GM21526 (cell line): ENCODE measurements at regions not wholly inside any gene's neighbourhood (a gene's known extent, or its start where the extent isn't known, plus 50 kb on each side); places are given as distances from the start of the nearest gene placed in this dataset.
A peak's percentile ranks its signal among the peaks of the same experiment; 100 is the strongest.
"Not testable (repeated sequence)": the region's sequence is repeated elsewhere in the genome, so short reads cannot be mapped to it uniquely, and the experiment has no call there.

ENCODE experiments used
- ATAC-seq: cut with Tn5 transposase; IDR thresholded peaks from one replicate; pipeline ENCODE4 v1.9.1; 2021; ENCODE audit warnings: moderate library complexity; ENCODE audit not compliant: unreplicated experiment, low FRiP score

GRCh38 chr14:71549421-71550050, 382.7 kb upstream of the RGS6 start:
- no peak for ATAC-seq

- no peak for ATAC-seq
Measured at GRCh38 chr14:71550367-71550766, 381.9 kb upstream of the RGS6 start.

- ATAC-seq = no peak
Measured at GRCh38 chr14:71551291-71551950, 380.8 kb upstream of the RGS6 start.

GRCh38 chr14:71552809-71553208, 379.4 kb upstream of the RGS6 start:
- ATAC-seq = no peak

- ATAC-seq = no peak
Measured at GRCh38 chr14:71553779-71554178, 378.4 kb upstream of the RGS6 start.

GRCh38 chr14:71554323-71554722, 377.9 kb upstream of the RGS6 start:
- no peak for ATAC-seq

GRCh38 chr14:71554959-71555612, 377.1 kb upstream of the RGS6 start:
- ATAC-seq = peak; percentile 15

GRCh38 chr14:71555654-71556559, 376.3 kb upstream of the RGS6 start:
- ATAC-seq = peak; percentile 81

- no peak for ATAC-seq
Measured at GRCh38 chr14:71556730-71557129, 375.5 kb upstream of the RGS6 start.

- no peak for ATAC-seq
Measured at GRCh38 chr14:71557351-71557750, 374.9 kb upstream of the RGS6 start.

- not testable (repeated sequence) for ATAC-seq
Measured at GRCh38 chr14:71558943-71559342, 373.3 kb upstream of the RGS6 start.

GRCh38 chr14:71560751-71561150, 371.5 kb upstream of the RGS6 start:
- ATAC-seq = no peak

- ATAC-seq = no peak
Measured at GRCh38 chr14:71563492-71564153, 368.6 kb upstream of the RGS6 start.

- no peak for ATAC-seq
Measured at GRCh38 chr14:71566276-71566675, 366.0 kb upstream of the RGS6 start.

GRCh38 chr14:71567499-71568133, 364.6 kb upstream of the RGS6 start:
- ATAC-seq = not testable (repeated sequence)

- no peak for ATAC-seq
Measured at GRCh38 chr14:71574976-71575375, 357.3 kb upstream of the RGS6 start.

GRCh38 chr14:71576472-71576871, 355.8 kb upstream of the RGS6 start:
- no peak for ATAC-seq

- ATAC-seq = no peak
Measured at GRCh38 chr14:71579331-71579730, 352.9 kb upstream of the RGS6 start.

GRCh38 chr14:71582705-71583104, 349.5 kb upstream of the RGS6 start:
- ATAC-seq = no peak

- ATAC-seq = no peak
Measured at GRCh38 chr14:71583194-71583593, 349.0 kb upstream of the RGS6 start.
